ENCODE measurements at regions not wholly inside any gene's neighbourhood (a gene's known extent, or its start where the extent isn't known, plus 50 kb on each side); places are given as distances from the start of the nearest gene placed in this dataset.
"Not testable (repeated sequence)": the region's sequence is repeated elsewhere in the genome, so short reads cannot be mapped to it uniquely, and the experiment has no call there.

DNA sequence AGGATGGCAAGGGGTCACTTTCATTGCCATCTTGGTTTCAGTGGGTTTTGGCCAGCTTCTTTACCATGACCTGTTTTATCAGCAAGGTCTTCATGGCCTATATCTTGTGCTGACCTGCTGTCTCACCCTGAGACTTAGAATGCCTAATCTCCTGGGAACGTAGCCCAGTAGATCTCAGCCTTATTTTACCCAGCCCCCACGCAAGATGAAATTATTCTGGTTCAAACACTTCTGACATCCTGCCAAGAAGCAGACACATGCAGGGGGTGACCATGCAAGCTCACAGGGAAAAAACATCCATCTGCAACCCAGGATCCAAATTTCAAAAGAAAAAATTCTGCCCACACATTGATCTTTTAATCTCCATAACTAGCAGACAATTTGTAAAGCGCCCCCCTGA, 88.4 kb upstream of the EEPD1 start:
- Histone ChIP-seq H3K27ac (ENCODE audit: low read depth in 2 of 2, low read length in 1 of 2) (no peak overlapping the region), H3K9me3 (ENCODE audit: control insufficient read depth in 2 of 2, insufficient read depth in 1 of 2, low read depth in 1 of 2, low read length in 1 of 2) (no peaks in the 10 kb centered on the region), H3K4me1 (ENCODE audit: control insufficient read depth in 2 of 2, insufficient read depth in 2 of 2, low read length in 1 of 2) (no peaks in the 10 kb centered on the region), H3K27me3 (ENCODE audit: control insufficient read depth in 1 of 2, insufficient read depth in 2 of 2, low read length in 2 of 2) (no peaks in the 10 kb centered on the region), H3K4me3 (ENCODE audit: low read depth in 1 of 2, low read length in 2 of 2) (no peak overlapping the region), H3K36me3 (ENCODE audit: control insufficient read depth in 2 of 2, insufficient read depth in 2 of 2, low read length in 1 of 2) (no peaks in the 10 kb centered on the region)
- 66 to 71% methylated on average over 3 of the region's 3 CpGs for WGBS, 2 donors

DNA sequence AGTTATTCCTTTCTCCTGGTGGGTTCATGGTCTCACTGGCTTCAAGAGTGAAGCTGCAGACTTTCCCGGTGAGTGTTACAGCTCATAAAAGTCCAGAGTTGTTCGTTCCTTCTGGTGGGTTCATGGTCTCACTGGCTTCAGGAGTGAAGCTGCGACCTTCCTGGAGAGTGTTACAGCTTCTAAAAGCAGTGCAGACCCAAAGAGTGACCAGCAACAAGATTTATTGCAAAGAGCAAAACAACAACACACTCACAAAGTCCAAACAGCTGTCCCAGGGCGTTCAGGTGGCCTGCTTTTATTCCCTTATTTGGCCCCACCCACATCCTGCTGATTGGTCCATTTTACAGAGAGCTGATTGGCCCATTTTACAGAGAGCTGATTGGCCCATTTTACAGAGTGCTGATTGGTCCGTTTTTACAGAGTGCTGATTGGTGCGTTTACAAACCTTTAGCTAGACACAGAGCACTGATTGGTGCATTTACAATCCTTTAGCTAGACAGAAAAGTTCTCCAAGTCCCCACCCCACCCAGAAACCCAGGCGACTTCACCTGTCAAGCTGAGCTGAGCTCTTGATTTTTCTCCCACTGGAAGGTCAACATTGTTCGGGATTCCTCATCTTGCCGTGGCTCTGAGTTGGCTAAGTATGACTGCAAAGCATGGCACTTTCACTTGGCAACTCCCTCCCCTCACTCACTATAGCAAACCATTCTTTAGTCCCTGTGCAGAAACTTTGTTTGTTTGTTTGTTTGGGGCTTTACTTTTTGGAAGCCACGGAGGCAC, 87.3 kb upstream of the EEPD1 start:
- H3K36me3 ChIP-seq (ENCODE audit: control insufficient read depth in 2 of 2, insufficient read depth in 2 of 2, low read length in 1 of 2); H3K4me1 ChIP-seq (ENCODE audit: control insufficient read depth in 2 of 2, insufficient read depth in 2 of 2, low read length in 1 of 2); H3K27me3 ChIP-seq (ENCODE audit: control insufficient read depth in 1 of 2, insufficient read depth in 2 of 2, low read length in 2 of 2); H3K9me3 ChIP-seq (ENCODE audit: control insufficient read depth in 2 of 2, insufficient read depth in 1 of 2, low read depth in 1 of 2, low read length in 1 of 2); H3K27ac ChIP-seq (ENCODE audit: low read depth in 2 of 2, low read length in 1 of 2); H3K4me3 ChIP-seq (ENCODE audit: low read depth in 1 of 2, low read length in 2 of 2): not testable (repeated sequence)
- WGBS, 2 donors: 82 to 87% methylated on average over 10 of the region's 10 CpGs

DNA sequence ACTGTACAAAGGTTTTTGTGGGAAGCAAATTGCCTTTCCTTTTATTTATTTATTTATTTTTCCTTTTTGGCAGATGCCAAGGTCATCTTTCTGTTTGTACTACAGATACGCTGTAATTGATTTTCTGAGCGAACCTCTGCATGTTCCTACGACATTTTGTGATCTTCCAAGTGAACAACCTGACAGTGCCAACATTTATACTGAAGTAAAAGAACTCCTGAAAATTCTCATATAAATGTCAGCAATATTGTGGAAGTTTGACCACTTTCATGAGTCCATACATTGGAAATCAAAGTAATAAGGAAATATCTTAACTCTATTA, 86.8 kb upstream of the EEPD1 start:
- no peaks in the 10 kb centered on the region for H3K9me3 ChIP-seq (ENCODE audit: control insufficient read depth in 2 of 2, insufficient read depth in 1 of 2, low read depth in 1 of 2, low read length in 1 of 2)
- H3K4me3 ChIP-seq (ENCODE audit: low read depth in 1 of 2, low read length in 2 of 2): no peak overlapping the region
- no peak overlapping the region for H3K27ac ChIP-seq (ENCODE audit: low read depth in 2 of 2, low read length in 1 of 2)
- no peaks in the 10 kb centered on the region for H3K4me1 ChIP-seq (ENCODE audit: control insufficient read depth in 2 of 2, insufficient read depth in 2 of 2, low read length in 1 of 2)
- no peaks in the 10 kb centered on the region for H3K27me3 ChIP-seq (ENCODE audit: control insufficient read depth in 1 of 2, insufficient read depth in 2 of 2, low read length in 2 of 2)
- WGBS, 2 donors: 82 to 83% methylated on average over 3 of the region's 3 CpGs
- no peaks in the 10 kb centered on the region for H3K36me3 ChIP-seq (ENCODE audit: control insufficient read depth in 2 of 2, insufficient read depth in 2 of 2, low read length in 1 of 2)

DNA sequence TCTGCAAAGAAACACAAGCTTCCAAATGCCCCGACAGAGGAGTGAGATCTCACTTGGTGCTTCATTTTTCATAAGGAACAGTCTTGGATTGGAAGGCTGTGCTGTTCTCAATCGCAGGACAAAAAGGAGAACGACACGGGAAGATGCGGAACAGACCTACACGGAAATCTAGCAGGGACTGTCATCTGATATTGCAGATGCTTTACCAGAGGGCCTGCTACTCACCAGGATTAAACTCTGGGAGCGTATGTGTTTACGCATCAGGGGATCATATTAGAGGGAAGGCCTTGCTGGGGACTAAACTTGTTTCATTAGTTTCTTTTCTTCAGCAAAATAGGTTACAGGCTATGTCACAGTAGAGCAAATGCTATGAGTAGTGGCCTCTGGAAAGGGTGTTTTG, 82.8 kb upstream of the EEPD1 start:
- no peak overlapping the region for H3K27ac ChIP-seq (ENCODE audit: low read depth in 2 of 2, low read length in 1 of 2)
- 75 to 84% methylated on average over 8 of the region's 8 CpGs for WGBS, 2 donors

DNA sequence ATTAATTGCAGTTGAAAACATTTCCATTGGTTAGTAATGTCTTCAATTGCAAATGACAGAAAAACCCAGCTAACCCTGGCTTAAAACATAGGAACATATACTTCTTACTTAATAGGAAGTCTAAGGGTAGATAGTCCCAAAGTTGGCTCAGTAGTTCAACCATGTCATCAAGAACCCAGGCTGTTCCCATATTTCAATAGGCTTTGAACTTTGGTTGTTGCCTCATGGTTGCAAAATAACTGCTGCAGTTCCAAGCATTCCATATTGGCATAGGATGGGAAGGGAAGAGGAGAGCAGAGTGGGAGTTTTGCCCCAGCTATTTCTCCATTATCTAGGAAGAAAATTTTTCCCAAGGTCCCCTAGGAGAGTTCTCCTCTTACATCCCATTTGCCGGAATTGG, 81.4 kb upstream of the EEPD1 start:
- no peaks in the 10 kb centered on the region for H3K27me3 ChIP-seq (ENCODE audit: control insufficient read depth in 1 of 2, insufficient read depth in 2 of 2, low read length in 2 of 2)
- H3K27ac ChIP-seq (ENCODE audit: low read depth in 2 of 2, low read length in 1 of 2): no peak overlapping the region
- H3K4me1 ChIP-seq (ENCODE audit: control insufficient read depth in 2 of 2, insufficient read depth in 2 of 2, low read length in 1 of 2): no peaks in the 10 kb centered on the region
- no peak overlapping the region for H3K4me3 ChIP-seq (ENCODE audit: low read depth in 1 of 2, low read length in 2 of 2)
- 95 to 96% methylated on average over 1 of the region's 1 CpG for WGBS, 2 donors
- H3K9me3 ChIP-seq (ENCODE audit: control insufficient read depth in 2 of 2, insufficient read depth in 1 of 2, low read depth in 1 of 2, low read length in 1 of 2): no peaks in the 10 kb centered on the region
- H3K36me3 ChIP-seq (ENCODE audit: control insufficient read depth in 2 of 2, insufficient read depth in 2 of 2, low read length in 1 of 2): no peaks in the 10 kb centered on the region

More for the DNA sequence above, 82.8 kb upstream of the EEPD1 start:
- Histone ChIP-seq H3K36me3 (ENCODE audit: control insufficient read depth in 2 of 2, insufficient read depth in 2 of 2, low read length in 1 of 2) (no peaks in the 10 kb centered on the region), H3K9me3 (ENCODE audit: control insufficient read depth in 2 of 2, insufficient read depth in 1 of 2, low read depth in 1 of 2, low read length in 1 of 2) (no peaks in the 10 kb centered on the region), H3K4me1 (ENCODE audit: control insufficient read depth in 2 of 2, insufficient read depth in 2 of 2, low read length in 1 of 2) (no peaks in the 10 kb centered on the region), H3K4me3 (ENCODE audit: low read depth in 1 of 2, low read length in 2 of 2) (no peak overlapping the region), H3K27me3 (ENCODE audit: control insufficient read depth in 1 of 2, insufficient read depth in 2 of 2, low read length in 2 of 2) (no peaks in the 10 kb centered on the region)

DNA sequence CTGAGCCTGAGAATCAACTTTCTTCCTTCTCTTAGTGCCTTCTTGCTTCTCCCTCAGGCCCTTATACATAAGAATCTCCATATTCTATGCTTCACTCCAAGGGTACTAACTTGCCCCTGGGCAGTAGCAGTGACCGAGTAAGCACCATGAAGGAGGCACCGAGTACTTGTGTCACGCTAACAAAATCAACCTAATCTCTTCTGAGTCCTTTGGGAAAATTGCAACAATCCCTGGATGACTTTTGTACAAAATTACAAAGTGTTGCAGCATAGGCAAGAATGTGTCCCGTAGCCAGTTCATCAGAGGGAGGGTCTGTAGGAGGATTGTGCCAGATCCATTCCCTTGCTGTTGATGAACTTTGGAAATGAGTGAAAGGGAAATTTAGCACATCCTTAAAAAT, 80.4 kb upstream of the EEPD1 start:
- H3K27ac ChIP-seq (ENCODE audit: low read depth in 2 of 2, low read length in 1 of 2): no peak overlapping the region
- H3K36me3 ChIP-seq (ENCODE audit: control insufficient read depth in 2 of 2, insufficient read depth in 2 of 2, low read length in 1 of 2): no peaks in the 10 kb centered on the region
- no peak overlapping the region for H3K4me3 ChIP-seq (ENCODE audit: low read depth in 1 of 2, low read length in 2 of 2)
- no peaks in the 10 kb centered on the region for H3K27me3 ChIP-seq (ENCODE audit: control insufficient read depth in 1 of 2, insufficient read depth in 2 of 2, low read length in 2 of 2)
- H3K4me1 ChIP-seq (ENCODE audit: control insufficient read depth in 2 of 2, insufficient read depth in 2 of 2, low read length in 1 of 2): no peaks in the 10 kb centered on the region
- H3K9me3 ChIP-seq (ENCODE audit: control insufficient read depth in 2 of 2, insufficient read depth in 1 of 2, low read depth in 1 of 2, low read length in 1 of 2): no peaks in the 10 kb centered on the region
- WGBS, 2 donors: 83 to 94% methylated on average over 4 of the region's 4 CpGs

DNA sequence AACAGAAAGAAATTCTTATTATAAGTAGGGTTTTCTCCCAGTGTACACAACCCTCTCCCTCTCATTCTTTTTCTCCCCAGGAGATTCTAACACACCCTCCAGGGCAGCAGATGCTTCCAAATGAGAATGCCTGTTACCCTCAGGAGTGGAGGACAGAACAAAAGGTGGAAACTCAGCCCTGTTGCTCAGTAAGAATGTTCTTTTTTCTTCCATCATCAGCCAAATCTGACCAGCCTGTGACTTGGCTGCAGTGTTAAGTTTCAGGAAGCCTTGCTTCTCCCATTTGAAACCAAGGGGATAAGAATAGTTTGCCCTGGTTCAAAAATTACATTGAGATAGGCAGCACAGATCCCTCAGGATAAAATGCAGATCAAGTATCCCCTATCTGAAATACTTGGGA, 77.5 kb upstream of the EEPD1 start:
- H3K4me1 ChIP-seq (ENCODE audit: control insufficient read depth in 2 of 2, insufficient read depth in 2 of 2, low read length in 1 of 2): no peaks in the 10 kb centered on the region
- H3K27me3 ChIP-seq (ENCODE audit: control insufficient read depth in 1 of 2, insufficient read depth in 2 of 2, low read length in 2 of 2): no peaks in the 10 kb centered on the region
- no peaks in the 10 kb centered on the region for H3K9me3 ChIP-seq (ENCODE audit: control insufficient read depth in 2 of 2, insufficient read depth in 1 of 2, low read depth in 1 of 2, low read length in 1 of 2)
- H3K36me3 ChIP-seq (ENCODE audit: control insufficient read depth in 2 of 2, insufficient read depth in 2 of 2, low read length in 1 of 2): no peaks in the 10 kb centered on the region
- no peak overlapping the region for H3K27ac ChIP-seq (ENCODE audit: low read depth in 2 of 2, low read length in 1 of 2)
- no peak overlapping the region for H3K4me3 ChIP-seq (ENCODE audit: low read depth in 1 of 2, low read length in 2 of 2)

DNA sequence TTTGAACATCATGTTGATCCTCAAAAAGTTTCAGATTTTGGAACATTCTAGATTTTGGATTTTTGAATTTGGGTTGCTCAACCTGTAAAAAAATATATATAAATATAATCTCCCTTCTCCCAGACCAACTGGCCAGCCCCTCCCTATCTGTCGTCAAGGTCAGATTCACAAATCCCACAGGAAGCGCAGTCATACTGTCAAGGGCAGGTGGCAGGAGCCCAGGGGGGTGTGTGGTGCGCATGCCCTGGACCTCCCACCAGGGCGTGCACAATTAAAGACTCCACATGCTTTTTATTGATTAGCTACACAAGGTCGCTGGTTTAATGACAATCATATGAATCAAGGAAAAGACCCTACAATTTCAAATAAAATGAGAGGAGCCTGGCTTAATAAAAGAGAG, 77.0 kb upstream of the EEPD1 start:
- 75 to 85% methylated on average over 5 of the region's 5 CpGs for WGBS, 2 donors
- no peaks in the 10 kb centered on the region for H3K27me3 ChIP-seq (ENCODE audit: control insufficient read depth in 1 of 2, insufficient read depth in 2 of 2, low read length in 2 of 2)
- no peak overlapping the region for H3K4me3 ChIP-seq (ENCODE audit: low read depth in 1 of 2, low read length in 2 of 2)
- no peak overlapping the region for H3K27ac ChIP-seq (ENCODE audit: low read depth in 2 of 2, low read length in 1 of 2)
- H3K9me3 ChIP-seq (ENCODE audit: control insufficient read depth in 2 of 2, insufficient read depth in 1 of 2, low read depth in 1 of 2, low read length in 1 of 2): no peaks in the 10 kb centered on the region
- no peaks in the 10 kb centered on the region for H3K36me3 ChIP-seq (ENCODE audit: control insufficient read depth in 2 of 2, insufficient read depth in 2 of 2, low read length in 1 of 2)
- no peaks in the 10 kb centered on the region for H3K4me1 ChIP-seq (ENCODE audit: control insufficient read depth in 2 of 2, insufficient read depth in 2 of 2, low read length in 1 of 2)

DNA sequence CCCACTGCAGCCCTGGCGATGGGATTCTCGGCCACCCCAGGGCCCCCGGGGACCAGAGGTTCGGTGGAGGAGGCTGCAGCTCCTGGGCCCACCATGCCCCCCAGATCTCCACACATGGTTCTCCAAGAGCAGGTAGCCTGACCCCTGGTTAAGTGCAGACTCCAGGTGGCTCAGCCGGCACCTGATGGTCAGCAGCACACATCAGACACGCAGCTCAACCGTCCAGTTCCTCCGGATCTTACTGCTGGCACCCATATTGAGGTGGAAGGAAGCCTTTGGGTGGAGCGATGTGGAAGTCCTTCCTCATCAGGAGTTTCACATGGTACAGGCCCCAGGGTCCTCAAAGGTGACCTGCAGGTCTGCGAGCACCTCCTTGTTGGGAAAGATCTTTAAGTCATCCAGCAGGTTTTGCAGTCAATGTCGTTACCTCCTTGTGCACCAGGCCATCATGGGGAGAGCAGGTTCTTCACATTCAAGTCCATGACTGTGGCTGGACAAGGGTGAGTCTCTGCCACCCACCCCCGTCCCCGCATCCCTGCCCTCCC, 74.2 kb upstream of the EEPD1 start:
- Histone ChIP-seq H3K9me3 (ENCODE audit: control insufficient read depth in 2 of 2, insufficient read depth in 1 of 2, low read depth in 1 of 2, low read length in 1 of 2) (no peaks in the 10 kb centered on the region), H3K36me3 (ENCODE audit: control insufficient read depth in 2 of 2, insufficient read depth in 2 of 2, low read length in 1 of 2) (no peaks in the 10 kb centered on the region), H3K4me1 (ENCODE audit: control insufficient read depth in 2 of 2, insufficient read depth in 2 of 2, low read length in 1 of 2) (peaks cover 0 to 2% of the 10 kb centered on the region in 2 donors), H3K27me3 (ENCODE audit: control insufficient read depth in 1 of 2, insufficient read depth in 2 of 2, low read length in 2 of 2) (no peaks in the 10 kb centered on the region), H3K27ac (ENCODE audit: low read depth in 2 of 2, low read length in 1 of 2) (no peak overlapping the region), H3K4me3 (ENCODE audit: low read depth in 1 of 2, low read length in 2 of 2) (no peak overlapping the region)
- 91 to 93% methylated on average over 13 of the region's 13 CpGs for WGBS, 2 donors

DNA sequence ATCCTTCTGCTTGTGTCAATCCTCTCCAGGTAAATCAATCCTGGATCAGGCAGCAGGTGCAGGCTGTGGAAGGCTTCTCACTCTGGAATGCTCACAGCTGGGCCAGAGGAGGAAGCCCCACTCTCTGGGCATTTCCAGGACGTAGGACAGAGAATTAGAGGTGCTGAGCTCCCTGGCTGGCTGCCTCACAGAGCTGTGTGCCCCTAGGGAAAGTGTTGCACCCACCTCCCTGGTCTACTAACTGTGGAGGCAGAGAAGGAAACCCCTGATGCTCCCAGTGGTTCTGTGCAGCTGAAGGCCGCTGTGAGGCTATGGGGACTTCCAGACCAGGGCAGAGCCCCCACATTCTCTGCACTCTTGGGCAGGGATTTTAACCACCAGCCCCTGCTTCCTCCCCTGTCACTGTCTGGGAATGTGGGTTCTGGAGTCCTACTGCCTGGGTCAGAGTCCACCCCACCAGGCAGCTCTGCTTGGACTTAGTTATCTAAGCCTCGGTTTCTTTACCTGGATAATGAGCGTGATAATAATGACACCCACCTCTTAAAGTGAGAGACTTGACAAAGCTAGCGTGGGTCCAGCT, 73.5 kb upstream of the EEPD1 start:
- H3K36me3 ChIP-seq (ENCODE audit: control insufficient read depth in 2 of 2, insufficient read depth in 2 of 2, low read length in 1 of 2): no peaks in the 10 kb centered on the region
- 68 to 89% methylated on average over 5 of the region's 5 CpGs for WGBS, 2 donors
- H3K4me1 ChIP-seq (ENCODE audit: control insufficient read depth in 2 of 2, insufficient read depth in 2 of 2, low read length in 1 of 2): peaks cover 0 to 2% of the 10 kb centered on the region in 2 donors
- H3K27ac ChIP-seq (ENCODE audit: low read depth in 2 of 2, low read length in 1 of 2): no peak overlapping the region
- no peaks in the 10 kb centered on the region for H3K27me3 ChIP-seq (ENCODE audit: control insufficient read depth in 1 of 2, insufficient read depth in 2 of 2, low read length in 2 of 2)
- H3K9me3 ChIP-seq (ENCODE audit: control insufficient read depth in 2 of 2, insufficient read depth in 1 of 2, low read depth in 1 of 2, low read length in 1 of 2): no peaks in the 10 kb centered on the region
- H3K4me3 ChIP-seq (ENCODE audit: low read depth in 1 of 2, low read length in 2 of 2): no peak overlapping the region
